Stimulated activated effector memory CD8-positive, alpha-beta T cell treated with anti-CD3 and anti-CD28 coated beads, Interleukin-12 subunit alpha, Interleukin-12 subunit beta, amount 100 ng/mL, for 72 hours (primary cell): ENCODE measurements at regions not wholly inside any gene's neighbourhood (a gene's known extent, or its start where the extent isn't known, plus 50 kb on each side); places are given as distances from the start of the nearest gene placed in this dataset.

ENCODE experiments used
- ATAC-seq: fragments of 150-1000 bp; cut with Tn5 transposase; 2 replicates; pipeline ENCODE4 v1.10.0; 2021
- DNase-seq, 2 donors: peaks; one replicate each; pipeline ENCODE4 v3.0.0; 2021 to 2022; ENCODE audit warnings: low spot score in 2 of 2
- H3K27ac Mint-ChIP-seq: one replicate; pipeline ENCODE4 v1.8.0; 2022; ENCODE audit warnings: mild to moderate bottlenecking, mixed read lengths
- H3K36me3 Mint-ChIP-seq: one replicate; pipeline ENCODE4 v1.8.0; 2022; ENCODE audit warnings: mild to moderate bottlenecking, mixed read lengths
- H3K4me1 Mint-ChIP-seq: one replicate; pipeline ENCODE4 v1.8.0; 2022; ENCODE audit warnings: mixed read lengths
- H3K4me3 Mint-ChIP-seq: one replicate; pipeline ENCODE4 v1.8.0; 2022; ENCODE audit warnings: mild to moderate bottlenecking, mixed read lengths
- H3K9me3 Mint-ChIP-seq: one replicate; pipeline ENCODE4 v1.8.0; 2022; ENCODE audit warnings: mixed read lengths

DNA sequence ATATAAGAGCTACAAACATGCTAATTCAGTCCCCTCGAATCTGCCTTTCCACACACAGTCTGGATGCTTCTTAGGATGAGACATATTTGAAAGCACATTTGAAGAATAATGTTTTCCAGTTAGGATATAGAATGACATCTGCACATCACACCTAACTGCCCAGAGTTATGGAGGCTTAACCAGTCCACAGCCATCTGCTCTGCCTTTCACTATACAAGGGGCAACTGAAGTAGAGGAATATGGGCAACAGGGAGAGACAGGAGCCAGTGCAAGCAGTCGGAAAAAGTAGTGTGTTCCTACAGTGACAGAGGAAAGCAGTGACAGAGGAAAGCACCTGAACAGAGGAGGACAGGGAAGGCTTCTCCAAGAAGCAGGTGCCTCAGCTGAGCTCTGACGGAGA, 79.0 kb upstream of the CLDN18 start:
- Mint-ChIP-seq H3K36me3 (no peaks in the 10 kb centered on the region), H3K4me3 (no peak overlapping the region)
- no peak for ATAC-seq

DNA sequence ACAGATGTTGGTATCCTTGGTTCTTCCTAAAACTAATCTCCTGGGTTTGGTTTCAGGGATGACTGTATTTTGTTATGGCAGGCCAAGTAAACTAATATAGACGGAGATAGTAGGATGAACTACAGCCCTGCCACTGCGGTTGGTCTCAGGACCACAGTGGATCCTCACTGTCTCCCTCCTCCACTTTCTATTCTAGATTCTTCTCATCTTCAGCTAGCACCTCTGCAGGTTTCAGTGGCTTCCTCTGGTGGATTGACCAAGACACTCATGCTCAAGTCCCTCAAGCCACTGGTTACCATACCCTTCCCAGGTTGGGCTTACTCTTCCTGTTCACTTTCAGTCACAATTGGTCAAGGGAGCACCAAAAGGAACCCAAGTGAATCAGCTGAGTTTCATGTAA, 71.1 kb upstream of the CLDN18 start:
- no peaks in the 10 kb centered on the region for H3K4me1 Mint-ChIP-seq
- DNase-seq (no peak), ATAC-seq (no peak)
- H3K36me3 Mint-ChIP-seq: no peaks in the 10 kb centered on the region
- H3K27ac Mint-ChIP-seq: no peak overlapping the region
- peaks cover 2% of the 10 kb centered on the region for H3K9me3 Mint-ChIP-seq
- H3K4me3 Mint-ChIP-seq: no peak overlapping the region

More for the DNA sequence above, 79.0 kb upstream of the CLDN18 start:
- no peaks in the 10 kb centered on the region for H3K4me1 Mint-ChIP-seq
- peaks cover 5% of the 10 kb centered on the region for H3K9me3 Mint-ChIP-seq
- DNase-seq: no peak
- H3K27ac Mint-ChIP-seq: no peak overlapping the region

DNA sequence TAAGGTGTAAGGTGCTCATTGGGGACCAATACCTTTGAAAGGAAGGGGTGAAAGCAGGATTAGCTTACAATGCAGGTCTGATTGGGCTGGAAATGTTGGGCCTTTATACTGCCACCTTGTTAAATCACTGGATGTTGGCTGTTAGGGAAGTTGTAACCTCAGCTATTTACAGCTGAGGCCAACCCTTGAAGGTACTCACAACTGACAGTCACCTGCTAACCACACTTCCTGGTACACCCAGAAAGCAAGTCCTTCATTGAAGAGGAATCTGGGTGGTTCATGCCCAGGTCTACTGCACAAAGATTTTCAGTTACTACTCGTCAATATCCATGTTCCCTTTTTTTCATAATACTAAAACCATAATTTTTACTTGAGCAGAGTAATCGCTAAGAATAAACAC, 65.4 kb upstream of the CLDN18 start:
- Mint-ChIP-seq H3K36me3 (no peaks in the 10 kb centered on the region), H3K4me1 (peaks cover 6% of the 10 kb centered on the region), H3K27ac (no peak overlapping the region), H3K4me3 (no peak overlapping the region), H3K9me3 (no peaks in the 10 kb centered on the region)
- ATAC-seq: no peak
- DNase-seq: no peak

DNA sequence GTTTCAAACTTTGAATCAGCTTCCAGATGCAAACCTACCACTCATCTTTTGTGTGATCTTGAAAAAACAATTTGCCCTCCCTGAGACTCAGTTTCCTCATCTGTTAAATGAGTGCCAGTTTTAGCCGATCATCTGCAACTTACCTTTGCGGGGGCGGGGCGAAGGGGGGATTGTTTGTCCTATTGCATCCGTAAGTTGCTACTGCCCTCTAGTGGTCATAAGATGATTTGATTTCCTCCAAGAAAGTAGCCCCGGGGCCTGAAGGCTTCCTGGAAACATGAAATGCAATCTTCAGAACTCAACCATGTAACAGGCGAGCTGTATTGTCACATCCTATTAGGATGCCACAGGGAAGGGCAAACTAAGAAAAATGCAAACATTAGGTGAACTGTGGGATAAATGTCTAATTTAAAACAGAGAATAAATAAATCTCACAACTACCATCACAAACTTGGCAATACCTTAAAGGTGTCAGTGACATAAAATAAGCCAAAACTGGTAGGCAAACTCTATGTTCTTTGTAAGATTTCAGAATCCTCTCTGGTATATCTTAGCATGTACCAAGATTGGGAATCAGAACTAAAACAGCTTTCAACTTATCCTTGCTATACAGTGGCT, 63.5 kb upstream of the CLDN18 start:
- no peak overlapping the region for H3K4me3 Mint-ChIP-seq

DNA sequence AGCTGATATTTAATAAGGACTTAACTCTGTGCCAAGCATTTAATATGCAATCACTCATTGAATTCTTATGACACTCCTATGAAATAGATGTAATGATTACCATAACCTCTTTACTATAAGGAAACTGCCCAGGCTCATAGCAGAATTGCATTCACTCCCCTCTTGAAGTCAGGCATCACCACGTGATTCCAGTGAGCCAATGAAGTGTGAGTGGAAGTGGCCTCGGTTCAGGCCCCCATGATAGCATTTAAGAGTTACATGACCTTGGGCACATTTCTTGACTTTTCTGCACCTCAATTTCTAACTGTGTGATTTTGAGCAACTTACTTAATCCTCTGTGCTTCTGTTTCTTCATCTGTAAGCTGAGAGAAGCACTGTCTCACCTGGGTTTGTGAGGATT, 62.8 kb upstream of the CLDN18 start:
- Mint-ChIP-seq H3K4me3 (no peak overlapping the region), H3K4me1 (peaks cover 6% of the 10 kb centered on the region), H3K36me3 (no peaks in the 10 kb centered on the region), H3K27ac (no peak overlapping the region), H3K9me3 (no peaks in the 10 kb centered on the region)
- DNase-seq (no peak), ATAC-seq (no peak)

More for the DNA sequence above, 63.5 kb upstream of the CLDN18 start:
- DNase-seq (peak; percentile 6 to 60), ATAC-seq (no peak)
- Mint-ChIP-seq H3K9me3 (no peaks in the 10 kb centered on the region), H3K27ac (no peak overlapping the region), H3K36me3 (no peaks in the 10 kb centered on the region), H3K4me1 (peaks cover 6% of the 10 kb centered on the region)

DNA sequence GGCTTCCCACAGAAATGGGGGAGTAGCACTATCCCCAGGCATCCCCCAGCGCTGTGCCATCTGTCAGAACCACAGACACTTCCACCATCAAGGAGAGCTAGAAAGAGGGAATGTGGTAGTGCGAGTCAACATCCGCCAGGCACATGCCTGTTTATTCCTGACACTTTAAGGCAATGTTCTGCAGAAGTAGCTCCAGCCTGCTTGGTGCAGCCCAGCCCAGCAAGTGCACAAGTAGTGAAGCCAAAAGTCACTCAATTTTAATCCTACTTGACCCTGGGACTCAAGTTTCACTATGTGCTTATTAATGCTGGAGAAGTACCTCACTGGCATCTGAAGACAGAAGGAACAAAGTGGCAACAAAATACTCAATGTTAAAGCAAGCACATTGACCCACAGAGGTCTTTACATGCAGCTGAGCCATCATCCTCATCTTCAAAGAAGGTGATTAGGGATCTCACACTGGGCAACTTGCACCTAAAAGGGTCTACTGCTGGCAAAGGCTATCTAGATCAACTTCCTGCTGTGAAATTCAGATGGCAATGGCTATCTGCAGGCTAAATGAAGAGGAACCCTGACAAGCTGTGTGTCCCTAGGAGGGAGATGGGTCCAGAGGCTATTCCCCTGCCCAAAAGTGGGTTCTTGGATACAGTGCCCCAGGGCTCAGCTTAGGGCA, 61.4 kb upstream of the CLDN18 start:
- Mint-ChIP-seq H3K36me3 (no peaks in the 10 kb centered on the region), H3K4me1 (peaks cover 6% of the 10 kb centered on the region), H3K4me3 (no peak overlapping the region), H3K9me3 (no peaks in the 10 kb centered on the region), H3K27ac (no peak overlapping the region)
- no peak for ATAC-seq
- DNase-seq: no peak

DNA sequence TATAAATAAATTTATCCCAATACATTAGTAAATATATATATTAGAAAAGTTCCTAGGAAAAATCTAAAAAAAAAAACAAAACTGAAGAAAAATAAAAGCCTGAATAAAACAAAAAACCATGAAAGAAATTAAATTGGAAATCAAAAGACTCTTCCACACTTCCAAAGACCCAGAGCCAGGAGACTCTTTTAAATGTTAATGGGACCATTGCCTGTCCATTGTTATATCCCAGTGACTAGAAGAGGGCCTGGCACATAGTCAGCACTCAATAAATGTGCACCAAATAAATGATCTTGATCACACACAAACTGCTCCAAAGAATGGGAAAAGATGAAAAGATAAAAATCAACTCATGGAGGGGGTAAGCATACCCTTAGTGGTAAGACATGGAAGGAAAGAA, 51.3 kb upstream of the CLDN18 start:
- H3K9me3 Mint-ChIP-seq: peaks cover 9% of the 10 kb centered on the region

More for the DNA sequence above, 51.3 kb upstream of the CLDN18 start:
- DNase-seq (no peak), ATAC-seq (no peak)
- H3K4me3 Mint-ChIP-seq: no peak overlapping the region
- H3K4me1 Mint-ChIP-seq: no peaks in the 10 kb centered on the region
- no peak overlapping the region for H3K27ac Mint-ChIP-seq
- H3K36me3 Mint-ChIP-seq: no peaks in the 10 kb centered on the region
